H1 (cell line): ENCODE measurements at regions not wholly inside any gene's neighbourhood (a gene's known extent, or its start where the extent isn't known, plus 50 kb on each side); places are given as distances from the start of the nearest gene placed in this dataset.

Experiments
- CTCF ChIA-PET: fragments of 300-600 bp; sonication (Branson Sonifier 250); formaldehyde crosslinking; loops from one replicate; lab custom pipeline; 2021; ENCODE audit not compliant: partially characterized antibody; lab: Charles Lee
- POLR2A ChIA-PET: fragments of 300-600 bp; sonication (Branson Sonifier 250); formaldehyde crosslinking; loops from one replicate; lab custom pipeline; 2021; ENCODE audit warnings: inconsistent platforms; ENCODE audit not compliant: partially characterized antibody; lab: Charles Lee
- DNase-seq, 2 experiments: peaks; one replicate each; pipeline versions ENCODE4 v3.0.0 to v3.0.0-alpha.2; 2010 to 2022; ENCODE audit warnings: low spot score in 2 of 2, low read depth in 1 of 2, mixed read lengths in 1 of 2
- FAIRE-seq: peaks from 2 replicates; lab custom pipeline; 2011; peaks lifted over from hg19 to GRCh38; lab: Jason Lieb, UNC
- H2AFZ ChIP-seq: 2 replicates; pipeline ENCODE4 v1.8.1; 2012; ENCODE audit warnings: low read length, inconsistent platforms
- H2AK5ac ChIP-seq: 2 replicates; pipeline ENCODE4 v1.6.1; 2013; ENCODE audit warnings: low read depth, low read length
- H2BK120ac ChIP-seq: replicated peaks from 2 replicates; pipeline ENCODE3; 2013; ENCODE audit warnings: low read depth, low read length, inconsistent platforms
- H2BK12ac ChIP-seq: 2 replicates; pipeline ENCODE4 v1.6.1; 2013; ENCODE audit warnings: low read depth, low read length
- H2BK15ac ChIP-seq: 2 replicates; pipeline ENCODE4 v1.6.1; 2013; ENCODE audit warnings: low read length
- H2BK20ac ChIP-seq: 2 replicates; pipeline ENCODE4 v1.6.1; 2013; ENCODE audit warnings: low read length
- H2BK5ac ChIP-seq: 2 replicates; pipeline ENCODE4 v1.6.1; 2013; ENCODE audit warnings: low read depth, low read length
- H3K14ac ChIP-seq: 2 replicates; pipeline ENCODE4 v1.6.1; 2013; ENCODE audit warnings: inconsistent platforms; ENCODE audit not compliant: insufficient read length
- H3K18ac ChIP-seq: 2 replicates; pipeline ENCODE4 v1.6.1; 2013; ENCODE audit warnings: low read length; ENCODE audit errors: extremely low read depth
- H3K23ac ChIP-seq: 2 replicates; pipeline ENCODE4 v1.6.1; 2013; ENCODE audit warnings: inconsistent platforms; ENCODE audit not compliant: insufficient read length
- H3K23me2 ChIP-seq: 2 replicates; pipeline ENCODE4 v1.6.1; 2013; ENCODE audit warnings: low read depth, low read length
- H3K27ac ChIP-seq: 2 replicates; pipeline ENCODE4 v1.6.1; 2011; ENCODE audit warnings: low read depth, low read length, inconsistent platforms
- H3K27me3 ChIP-seq, 4 experiments: replicated peaks in 1 of 4; 1 replicate in 1 of 4; 2 replicates in 3 of 4; pipeline versions ENCODE4 v1.6.1 to v1.8.1; 2011 to 2013; ENCODE audit warnings: low read length in 3 of 4, mild to moderate bottlenecking in 3 of 4, inconsistent platforms in 2 of 4, mixed read lengths in 2 of 4, moderate library complexity in 1 of 4; ENCODE audit not compliant: control insufficient read depth in 3 of 4, insufficient read depth in 3 of 4; ENCODE audit errors: extremely low read depth in 1 of 4
- H3K36me3 ChIP-seq, 4 experiments: 2 replicates each; pipeline versions ENCODE4 v1.6.1 to v1.8.1; 2011 to 2013; ENCODE audit warnings: mild to moderate bottlenecking in 4 of 4, low read length in 3 of 4, moderate library complexity in 2 of 4, control low read depth in 1 of 4, inconsistent platforms in 1 of 4; ENCODE audit not compliant: insufficient read depth in 4 of 4, control insufficient read depth in 2 of 4
- H3K4ac ChIP-seq: replicated peaks from 2 replicates; pipeline ENCODE3; 2013; ENCODE audit warnings: low read length, low read depth, mixed read lengths, inconsistent platforms; ENCODE audit not compliant: insufficient read length
- H3K4me1 ChIP-seq, 4 experiments: replicated peaks in 1 of 4; 1 replicate in 1 of 4; 2 replicates in 3 of 4; pipeline versions ENCODE4 v1.6.1 to v1.8.1; 2011 to 2013; ENCODE audit warnings: low read length in 3 of 4, inconsistent platforms in 2 of 4, mixed read lengths in 1 of 4; ENCODE audit not compliant: insufficient read depth in 4 of 4, control insufficient read depth in 3 of 4
- H3K4me2 ChIP-seq, 2 experiments: 2 replicates each; pipeline versions ENCODE4 v1.6.1 to v1.8.1; 2011 to 2013; ENCODE audit warnings: low read depth in 2 of 2, low read length in 2 of 2, control low read depth in 1 of 2, inconsistent platforms in 1 of 2, mild to moderate bottlenecking in 1 of 2; ENCODE audit not compliant: insufficient read depth in 1 of 2
- H3K4me3 ChIP-seq, 4 experiments: fragments of 200-600, 300-600 bp in 1 of 4; sonication (generic), shearing (Covaris generic), sonication (Bioruptor Twin) in 1 of 4; 2 replicates each; pipeline versions ENCODE4 v1.5.1 to v1.8.1; 2011 to 2016; ENCODE audit warnings: low read length in 4 of 4, low read depth in 3 of 4, control low read depth in 2 of 4, inconsistent platforms in 2 of 4, mild to moderate bottlenecking in 2 of 4, mixed read lengths in 1 of 4, moderate library complexity in 1 of 4; ENCODE audit not compliant: insufficient read depth in 2 of 4; ENCODE audit errors: extremely low read depth in 1 of 4
- H3K56ac ChIP-seq: replicated peaks from 2 replicates; pipeline ENCODE3; 2013; ENCODE audit warnings: low read depth, mild to moderate bottlenecking, mixed read lengths, low read length, inconsistent platforms; ENCODE audit not compliant: insufficient read length
- H3K79me1 ChIP-seq: 2 replicates; pipeline ENCODE4 v1.6.1; 2013; ENCODE audit warnings: low read depth, low read length, control low read depth
- H3K79me2 ChIP-seq, 2 experiments: 2 replicates each; pipeline versions ENCODE4 v1.6.1 to v1.8.1; 2012 to 2013; ENCODE audit warnings: low read length in 2 of 2, mild to moderate bottlenecking in 2 of 2, inconsistent platforms in 1 of 2; ENCODE audit not compliant: insufficient read depth in 2 of 2, control insufficient read depth in 1 of 2
- H3K9ac ChIP-seq, 4 experiments: replicated peaks in 1 of 4; 1 replicate in 1 of 4; 2 replicates in 3 of 4; pipeline versions ENCODE4 v1.6.1 to v1.8.1; 2011 to 2013; ENCODE audit warnings: low read depth in 3 of 4, low read length in 3 of 4, control low read depth in 2 of 4, mild to moderate bottlenecking in 2 of 4, moderate library complexity in 2 of 4, inconsistent platforms in 1 of 4; ENCODE audit errors: extremely low read depth in 1 of 4
- H3K9me3 ChIP-seq, 2 experiments: 2 replicates each; pipeline versions ENCODE4 v1.6.1 to v1.8.1; 2012 to 2013; ENCODE audit warnings: mild to moderate bottlenecking in 2 of 2, moderate library complexity in 2 of 2, control low read depth in 1 of 2, inconsistent platforms in 1 of 2, low read depth in 1 of 2, low read length in 1 of 2, mixed read lengths in 1 of 2; ENCODE audit not compliant: insufficient read depth in 2 of 2
- H4K20me1 ChIP-seq, 2 experiments: replicated peaks in 1 of 2; 2 replicates each; pipeline versions ENCODE3 to v1.8.1; 2011 to 2013; ENCODE audit warnings: inconsistent platforms in 2 of 2, low read length in 2 of 2, mild to moderate bottlenecking in 1 of 2; ENCODE audit not compliant: insufficient read depth in 2 of 2, control insufficient read depth in 1 of 2
- H4K5ac ChIP-seq: 2 replicates; pipeline ENCODE4 v1.6.1; 2013; ENCODE audit warnings: low read length, low read depth, mixed read lengths, inconsistent platforms; ENCODE audit not compliant: insufficient read length
- H4K8ac ChIP-seq: 2 replicates; pipeline ENCODE4 v1.8.0; 2013; ENCODE audit warnings: mild to moderate bottlenecking, moderate library complexity, low read length, inconsistent platforms; ENCODE audit not compliant: insufficient read depth; ENCODE audit errors: extremely low read depth
- H4K91ac ChIP-seq: replicated peaks from 2 replicates; pipeline ENCODE3; 2013; ENCODE audit warnings: low read length, mixed read lengths, inconsistent platforms; ENCODE audit not compliant: insufficient read length
- BACH1 ChIP-seq: IDR thresholded peaks from 2 replicates; pipeline ENCODE4 v1.6.1; 2012; ENCODE audit warnings: low read length, improper control_type of control experiment
- BCL11A ChIP-seq, 2 experiments: IDR thresholded peaks; one replicate each; pipeline ENCODE4 v1.6.1; 2011; ENCODE audit warnings: low read depth in 2 of 2, low read length in 2 of 2, mild to moderate bottlenecking in 2 of 2
- CTBP2 ChIP-seq: IDR thresholded peaks from 2 replicates; pipeline ENCODE4 v1.7.0; 2011; ENCODE audit warnings: borderline replicate concordance, mild to moderate bottlenecking, moderate library complexity, mixed read lengths, low read length; ENCODE audit not compliant: insufficient read depth, insufficient read length
- E2F6 ChIP-seq: IDR thresholded peaks from 2 replicates; pipeline ENCODE4 v1.6.1; 2012; ENCODE audit warnings: inconsistent platforms
- KDM5A ChIP-seq: fragments of 200-600 bp; IDR thresholded peaks from 2 replicates; pipeline ENCODE4 v1.7.1; 2012; ENCODE audit warnings: mild to moderate bottlenecking, low read length, inconsistent platforms, mixed read lengths
- POU5F1 ChIP-seq: IDR thresholded peaks from 2 replicates; pipeline ENCODE4 v1.6.1; 2011; ENCODE audit warnings: low read depth, mild to moderate bottlenecking, low read length, moderate library complexity
- RNF2 ChIP-seq: fragments of 200-900, 300-1000 bp; sonication (generic); IDR thresholded peaks from 2 replicates; pipeline ENCODE4 v1.7.1; 2016; ENCODE audit warnings: borderline replicate concordance, low read depth, mild to moderate bottlenecking, antibody characterized with exemption, low read length; ENCODE audit not compliant: poor library complexity, severe bottlenecking; ENCODE audit errors: missing control alignments
- SAP30 ChIP-seq: fragments of 300-600 bp; sonication (generic); IDR thresholded peaks from 2 replicates; pipeline ENCODE4 v1.7.1; 2012; ENCODE audit warnings: low read length, moderate library complexity, mild to moderate bottlenecking, inconsistent platforms; ENCODE audit not compliant: insufficient read depth, insufficient replicate concordance
- SIN3A ChIP-seq, 2 experiments: IDR thresholded peaks in 1 of 2; conservative IDR thresholded peaks in 1 of 2; 2 replicates each; pipeline ENCODE4 v1.6.1; 2011 to 2012; ENCODE audit warnings: low read length in 2 of 2, improper control_type of control experiment in 1 of 2, low read depth in 1 of 2, mild to moderate bottlenecking in 1 of 2
- SP1 ChIP-seq: IDR thresholded peaks from 2 replicates; pipeline ENCODE4 v1.6.1; 2011; ENCODE audit warnings: low read depth, low read length
- WGBS, 2 experiments: shearing (Covaris generic) in 1 of 2; methylation state at CpG; one replicate each; pipeline versions ENCODE4 v1.1.6 to v1.1.7; 2013 to 2015; ENCODE audit warnings: low lambda C conversion rate in 2 of 2, mixed read lengths in 2 of 2, inconsistent platforms in 1 of 2, low coverage in 1 of 2, missing lambda C conversion rate in 1 of 2; ENCODE audit not compliant: insufficient replicate concordance in 2 of 2, insufficient coverage in 1 of 2, insufficient read length in 1 of 2; ENCODE audit errors: extremely low coverage in 1 of 2, missing lambda C conversion rate in 1 of 2; 5-methylcytosine and 5-hydroxymethylcytosine counted together

- H3K27me3 ChIP-seq: no peaks in the 10 kb centered on the region
- no peak overlapping the region for H3K23ac ChIP-seq
- no peak overlapping the region for H3K4me2 ChIP-seq
- no peaks in the 10 kb centered on the region for H4K20me1 ChIP-seq
- 93% methylated on average over 2 of the region's 2 CpGs; no CpG with 5 or more reads in 1 of the 2 experiments for whole genome bisulfite sequencing, 2 experiments
- no peak overlapping the region for H3K56ac ChIP-seq
- H4K5ac ChIP-seq: no peak overlapping the region
- no peaks in the 10 kb centered on the region for H3K79me1 ChIP-seq
- no peak overlapping the region for H2BK5ac ChIP-seq
- no peak overlapping the region for H3K18ac ChIP-seq
- H3K14ac ChIP-seq: no peak overlapping the region
- H2AK5ac ChIP-seq: no peak overlapping the region
- H3K27ac ChIP-seq: no peak overlapping the region
- POLR2A ChIA-PET: no interaction called here
- no peak overlapping the region for H4K91ac ChIP-seq
- no peaks in the 10 kb centered on the region for H3K36me3 ChIP-seq
- no peak for TF ChIP-seq E2F6
- no peak for TF ChIP-seq SP1
- TF ChIP-seq BACH1: no peak
- no peak for TF ChIP-seq RNF2
- no peak for TF ChIP-seq BCL11A (IDR thresholded peaks at IDR 0.05; ENCODE audit: low read depth in 2 of 2, low read length in 2 of 2)
- no peak for TF ChIP-seq POU5F1
- no peak for TF ChIP-seq SIN3A (conservative IDR thresholded peaks at IDR 0.05 in 1 of 2, IDR thresholded peaks at IDR 0.05 in 1 of 2; ENCODE audit: low read depth in 1 of 2, low read length in 2 of 2)
- no peak for TF ChIP-seq KDM5A
- no peak for TF ChIP-seq CTBP2
- no peak for TF ChIP-seq SAP30
- H3K4me1 ChIP-seq: no peaks in the 10 kb centered on the region
- CTCF ChIA-PET: no interaction called here
- no peak overlapping the region for H2BK120ac ChIP-seq
- H2BK20ac ChIP-seq: no peak overlapping the region
- no peak overlapping the region for H3K4me3 ChIP-seq
- H2BK15ac ChIP-seq: no peak overlapping the region
- FAIRE-seq (no peak), DNase-seq (no peak)
- H2BK12ac ChIP-seq: no peak overlapping the region
- H3K79me2 ChIP-seq: no peaks in the 10 kb centered on the region
- H3K4ac ChIP-seq: no peak overlapping the region
- no peak overlapping the region for H3K9ac ChIP-seq
- no peak overlapping the region for H4K8ac ChIP-seq
- H3K23me2 ChIP-seq: no peaks in the 10 kb centered on the region
- no peak overlapping the region for H2AFZ ChIP-seq
- no peaks in the 10 kb centered on the region for H3K9me3 ChIP-seq
These were observed 1185.9 kb upstream of the B3GALT2 start for GRCh38 chr1:194372266-194372665.
